DND-41 (cell line): ENCODE measurements at regions not wholly inside any gene's neighbourhood (a gene's known extent, or its start where the extent isn't known, plus 50 kb on each side); places are given as distances from the start of the nearest gene placed in this dataset.

Experiments
- ATAC-seq: fragments of 200-7000 bp; cut with Tn5 transposase; 3 replicates; pipeline ENCODE4 v1.9.1; 2021; ENCODE audit warnings: low read depth; ENCODE audit not compliant: insufficient read depth
- DNase-seq: peaks from one replicate; pipeline ENCODE4 v3.0.0-alpha.2; 2020
- H2AFZ ChIP-seq: 2 replicates; pipeline ENCODE4 v1.6.0; 2012; ENCODE audit warnings: low read depth, low read length
- H3K27ac ChIP-seq: 2 replicates; pipeline ENCODE4 v1.5.1; 2012; ENCODE audit warnings: low read length, inconsistent platforms
- H3K27me3 ChIP-seq: fragments of 200-600 bp; sonication (generic); 2 replicates; pipeline ENCODE4 v1.6.0; 2012; ENCODE audit warnings: low read length, mild to moderate bottlenecking, inconsistent platforms; ENCODE audit not compliant: insufficient read depth, poor library complexity
- H3K36me3 ChIP-seq: 2 replicates; pipeline ENCODE4 v1.5.1; 2012; ENCODE audit warnings: low read length, inconsistent platforms; ENCODE audit not compliant: insufficient read depth
- H3K4me1 ChIP-seq: 2 replicates; pipeline ENCODE4 v1.5.1; 2012; ENCODE audit warnings: mild to moderate bottlenecking, low read length; ENCODE audit not compliant: insufficient read depth
- H3K4me2 ChIP-seq: 2 replicates; pipeline ENCODE4 v1.6.0; 2012; ENCODE audit warnings: mild to moderate bottlenecking, moderate library complexity, low read length, inconsistent platforms; ENCODE audit not compliant: insufficient read depth
- H3K4me3 ChIP-seq, 2 experiments: fragments of 200-600 bp in 1 of 2; shearing (Covaris generic) in 1 of 2; 2 replicates each; pipeline ENCODE4 v1.5.1; 2012 to 2016; ENCODE audit warnings: inconsistent platforms in 2 of 2, low read length in 2 of 2, mild to moderate bottlenecking in 2 of 2, low read depth in 1 of 2, moderate library complexity in 1 of 2
- H3K79me2 ChIP-seq: 2 replicates; pipeline ENCODE4 v1.6.0; 2012; ENCODE audit warnings: low read length, inconsistent platforms; ENCODE audit not compliant: insufficient read depth
- H3K9ac ChIP-seq: 2 replicates; pipeline ENCODE4 v1.6.0; 2012; ENCODE audit warnings: low read depth, mild to moderate bottlenecking, inconsistent platforms, low read length, moderate library complexity
- H3K9me3 ChIP-seq: 2 replicates; pipeline ENCODE4 v1.5.1; 2012; ENCODE audit warnings: low read length, moderate library complexity, mild to moderate bottlenecking, inconsistent platforms; ENCODE audit not compliant: insufficient read depth, severe bottlenecking
- H4K20me1 ChIP-seq: 2 replicates; pipeline ENCODE4 v1.6.0; 2012; ENCODE audit warnings: low read length; ENCODE audit not compliant: insufficient read depth
- CTCF ChIP-seq: IDR thresholded peaks from 2 replicates; pipeline ENCODE4 v1.5.1; 2012; ENCODE audit warnings: borderline replicate concordance, low read length, moderate library complexity, mild to moderate bottlenecking; ENCODE audit not compliant: poor library complexity, severe bottlenecking; ENCODE audit errors: extremely low read depth
- EZH2 ChIP-seq: IDR thresholded peaks from 3 replicates; pipeline ENCODE4 v1.6.1; 2012; ENCODE audit warnings: borderline replicate concordance, low read depth, mild to moderate bottlenecking, moderate library complexity, low read length, inconsistent platforms; ENCODE audit not compliant: severe bottlenecking

- TF ChIP-seq EZH2 (no peak), CTCF (no peak)
- ATAC-seq (no peak), DNase-seq (no peak)
- no peaks in the 10 kb centered on the region for H3K9me3 ChIP-seq
- H3K27me3 ChIP-seq = no peaks in the 10 kb centered on the region
- H3K9ac ChIP-seq = no peak overlapping the region
- no peaks in the 10 kb centered on the region for H3K36me3 ChIP-seq
- no peak overlapping the region for H3K4me2 ChIP-seq
- H3K4me3 ChIP-seq = no peak overlapping the region
- no peak overlapping the region for H2AFZ ChIP-seq
- no peaks in the 10 kb centered on the region for H4K20me1 ChIP-seq
- no peak overlapping the region for H3K27ac ChIP-seq
- H3K79me2 ChIP-seq = no peaks in the 10 kb centered on the region
- no peaks in the 10 kb centered on the region for H3K4me1 ChIP-seq
These were observed 56.4 kb upstream of the SPOCK3 start for GRCh38 chr4:167290678-167291077.

GRCh38 chr4:167308876-167309275, 74.6 kb upstream of the SPOCK3 start:
- Histone ChIP-seq H3K4me1 (no peaks in the 10 kb centered on the region), H3K9me3 (no peaks in the 10 kb centered on the region), H2AFZ (no peak overlapping the region), H3K79me2 (no peaks in the 10 kb centered on the region), H3K27ac (no peak overlapping the region), H3K4me2 (no peak overlapping the region), H3K9ac (no peak overlapping the region), H3K36me3 (no peaks in the 10 kb centered on the region), H4K20me1 (no peaks in the 10 kb centered on the region), H3K4me3 (no peak overlapping the region), H3K27me3 (no peaks in the 10 kb centered on the region)
- ATAC-seq (no peak), DNase-seq (no peak)
- TF ChIP-seq EZH2 (no peak), CTCF (no peak)

- DNase-seq = no peak
- H3K4me1 ChIP-seq = no peaks in the 10 kb centered on the region
- H3K4me2 ChIP-seq = no peak overlapping the region
- no peak for TF ChIP-seq EZH2
- no peak for TF ChIP-seq CTCF
- H3K36me3 ChIP-seq = no peaks in the 10 kb centered on the region
- no peaks in the 10 kb centered on the region for H3K9me3 ChIP-seq
- no peak overlapping the region for H3K27ac ChIP-seq
- H2AFZ ChIP-seq = no peak overlapping the region
- no peak overlapping the region for H3K9ac ChIP-seq
- H3K4me3 ChIP-seq = no peak overlapping the region
- H4K20me1 ChIP-seq = no peaks in the 10 kb centered on the region
- no peaks in the 10 kb centered on the region for H3K27me3 ChIP-seq
- ATAC-seq = no peak
- H3K79me2 ChIP-seq = no peaks in the 10 kb centered on the region
These were observed 87.0 kb upstream of the SPOCK3 start for GRCh38 chr4:167321299-167321698.

- H4K20me1 ChIP-seq = no peaks in the 10 kb centered on the region
- no peaks in the 10 kb centered on the region for H3K36me3 ChIP-seq
- DNase-seq (no peak), ATAC-seq (no peak)
- no peak overlapping the region for H3K4me2 ChIP-seq
- H3K4me3 ChIP-seq = no peak overlapping the region
- H3K9me3 ChIP-seq = no peaks in the 10 kb centered on the region
- no peak overlapping the region for H3K27ac ChIP-seq
- H3K27me3 ChIP-seq = no peaks in the 10 kb centered on the region
- no peak overlapping the region for H3K9ac ChIP-seq
- H3K4me1 ChIP-seq = no peaks in the 10 kb centered on the region
- no peaks in the 10 kb centered on the region for H3K79me2 ChIP-seq
- H2AFZ ChIP-seq = no peak overlapping the region
- TF ChIP-seq EZH2 = no peak
These were observed 105.5 kb upstream of the SPOCK3 start for GRCh38 chr4:167339781-167340180.
